Neural progenitor cell (in vitro differentiated cells): ENCODE measurements at regions not wholly inside any gene's neighbourhood (a gene's known extent, or its start where the extent isn't known, plus 50 kb on each side); places are given as distances from the start of the nearest gene placed in this dataset.

Experiments used
- DNase-seq: peaks from one replicate; pipeline ENCODE4 v3.0.0-alpha.2; 2016; ENCODE audit warnings: low spot score
- H2AFZ ChIP-seq: fragments of 200-600 bp; sonication (generic); replicated peaks from 2 replicates; pipeline ENCODE4 v1.6.1; 2016; ENCODE audit warnings: antibody characterized with exemption
- H3F3A ChIP-seq: fragments of 200-600 bp; sonication (generic); 2 replicates; pipeline ENCODE4 v1.6.1; 2016; ENCODE audit warnings: antibody characterized with exemption, low read depth
- H3K27ac ChIP-seq: fragments of 200-600 bp; sonication (generic); 2 replicates; pipeline ENCODE4 v1.5.1; 2016; ENCODE audit warnings: mild to moderate bottlenecking
- H3K27me3 ChIP-seq: fragments of 200-600 bp; sonication (generic); 2 replicates; pipeline ENCODE4 v1.6.1; 2016; ENCODE audit warnings: mild to moderate bottlenecking, moderate library complexity
- H3K36me3 ChIP-seq: fragments of 200-600 bp; sonication (generic); 2 replicates; pipeline ENCODE4 v1.5.1; 2016
- H3K4me1 ChIP-seq: fragments of 200-600 bp; sonication (generic); 2 replicates; pipeline ENCODE4 v1.6.1; 2016; ENCODE audit warnings: mixed run types
- H3K4me2 ChIP-seq: fragments of 200-600 bp; sonication (generic); 2 replicates; pipeline ENCODE4 v1.6.1; 2016
- H3K4me3 ChIP-seq: fragments of 200-600 bp; sonication (generic); 2 replicates; pipeline ENCODE4 v1.5.1; 2016
- H3K79me2 ChIP-seq: fragments of 200-600 bp; sonication (generic); 2 replicates; pipeline ENCODE4 v1.6.1; 2016; ENCODE audit warnings: low read depth
- H3K9ac ChIP-seq: fragments of 200-600 bp; sonication (generic); 2 replicates; pipeline ENCODE4 v1.6.1; 2016
- H3K9me3 ChIP-seq: fragments of 200-600 bp; sonication (generic); 2 replicates; pipeline ENCODE4 v1.5.1; 2016; ENCODE audit warnings: low read depth
- H4K20me1 ChIP-seq: fragments of 200-600 bp; sonication (generic); 2 replicates; pipeline ENCODE4 v1.6.1; 2016; ENCODE audit warnings: low read depth
- H3K27ac Mint-ChIP-seq: 3 replicates; pipeline ENCODE4 v1.8.0; 2021; ENCODE audit warnings: mixed read lengths
- H3K27me3 Mint-ChIP-seq: 2 replicates; pipeline ENCODE4 v1.8.0; 2022; ENCODE audit warnings: low read depth, mild to moderate bottlenecking, inconsistent platforms, moderate library complexity, mixed read lengths; ENCODE audit not compliant: insufficient read depth
- H3K36me3 Mint-ChIP-seq: 3 replicates; pipeline ENCODE4 v1.8.0; 2021; ENCODE audit warnings: mixed read lengths
- H3K4me1 Mint-ChIP-seq: 3 replicates; pipeline ENCODE4 v1.8.0; 2021; ENCODE audit warnings: mixed read lengths
- H3K4me3 Mint-ChIP-seq: 3 replicates; pipeline ENCODE4 v1.8.0; 2021; ENCODE audit warnings: mild to moderate bottlenecking, moderate library complexity, mixed read lengths
- H3K9me3 Mint-ChIP-seq: 3 replicates; pipeline ENCODE4 v1.8.0; 2020; ENCODE audit warnings: mixed read lengths
- EZH2 ChIP-seq: fragments of 200-600 bp; sonication (generic); IDR thresholded peaks from 2 replicates; pipeline ENCODE4 v1.6.1; 2017; ENCODE audit warnings: antibody characterized with exemption, mild to moderate bottlenecking, moderate library complexity
- EZH2phosphoT487 ChIP-seq: fragments of 200-600 bp; sonication (generic); IDR thresholded peaks from 2 replicates; pipeline ENCODE4 v1.6.1; 2017; ENCODE audit warnings: antibody characterized with exemption
- TF ChIP-seq, protein P1 (sequence below): fragments of 200-600 bp; sonication (generic); IDR thresholded peaks from 2 replicates; pipeline ENCODE4 v1.5.1; 2017; ENCODE audit warnings: antibody characterized with exemption, mild to moderate bottlenecking

DNA sequence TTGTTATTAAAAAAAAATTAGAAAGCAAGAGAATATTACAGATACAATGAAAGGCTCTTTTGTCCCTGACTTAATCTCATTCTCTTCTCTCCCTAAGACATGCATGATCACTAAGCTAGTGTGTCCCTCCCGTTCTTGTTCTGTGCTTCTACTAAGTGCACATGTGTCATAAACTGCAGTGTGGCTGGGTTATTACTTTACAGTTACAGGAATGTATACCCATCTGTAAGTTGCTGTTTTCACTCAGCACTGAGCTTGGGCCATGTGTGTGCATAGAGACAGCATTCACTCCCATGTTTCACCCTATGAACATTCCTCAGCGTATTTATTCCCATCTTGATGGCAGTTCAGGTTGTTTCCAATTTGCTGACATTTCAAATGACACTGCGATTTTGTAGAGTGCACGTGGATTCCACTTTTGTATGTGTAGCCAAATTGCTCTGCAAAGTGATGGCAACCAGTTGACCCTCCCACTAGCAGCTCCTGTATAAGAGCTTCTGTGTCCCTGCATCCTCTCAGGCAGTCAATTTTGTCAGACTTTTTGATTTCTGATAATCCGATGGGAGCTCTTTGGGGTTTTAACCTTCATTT is 145.8 kb upstream of the UBE2E1 start:
- Mint-ChIP-seq H3K9me3 (peaks cover 14% of the 10 kb centered on the region), H3K27ac (no peak overlapping the region), H3K4me3 (no peak overlapping the region), H3K4me1 (peaks cover 16% of the 10 kb centered on the region), H3K27me3 (peaks cover 5% of the 10 kb centered on the region), H3K36me3 (peaks cover 3% of the 10 kb centered on the region)
- H3F3A ChIP-seq: no peaks in the 10 kb centered on the region
- H4K20me1 ChIP-seq: no peaks in the 10 kb centered on the region
- H3K9me3 ChIP-seq: no peaks in the 10 kb centered on the region
- no peaks in the 10 kb centered on the region for H3K27me3 ChIP-seq
- H3K4me3 ChIP-seq: no peak overlapping the region
- H3K4me1 ChIP-seq: no peaks in the 10 kb centered on the region
- H3K9ac ChIP-seq: no peak overlapping the region
- no peak overlapping the region for H2AFZ ChIP-seq
- no peaks in the 10 kb centered on the region for H3K36me3 ChIP-seq
- no peak overlapping the region for H3K4me2 ChIP-seq
- TF ChIP-seq, protein P1, sequence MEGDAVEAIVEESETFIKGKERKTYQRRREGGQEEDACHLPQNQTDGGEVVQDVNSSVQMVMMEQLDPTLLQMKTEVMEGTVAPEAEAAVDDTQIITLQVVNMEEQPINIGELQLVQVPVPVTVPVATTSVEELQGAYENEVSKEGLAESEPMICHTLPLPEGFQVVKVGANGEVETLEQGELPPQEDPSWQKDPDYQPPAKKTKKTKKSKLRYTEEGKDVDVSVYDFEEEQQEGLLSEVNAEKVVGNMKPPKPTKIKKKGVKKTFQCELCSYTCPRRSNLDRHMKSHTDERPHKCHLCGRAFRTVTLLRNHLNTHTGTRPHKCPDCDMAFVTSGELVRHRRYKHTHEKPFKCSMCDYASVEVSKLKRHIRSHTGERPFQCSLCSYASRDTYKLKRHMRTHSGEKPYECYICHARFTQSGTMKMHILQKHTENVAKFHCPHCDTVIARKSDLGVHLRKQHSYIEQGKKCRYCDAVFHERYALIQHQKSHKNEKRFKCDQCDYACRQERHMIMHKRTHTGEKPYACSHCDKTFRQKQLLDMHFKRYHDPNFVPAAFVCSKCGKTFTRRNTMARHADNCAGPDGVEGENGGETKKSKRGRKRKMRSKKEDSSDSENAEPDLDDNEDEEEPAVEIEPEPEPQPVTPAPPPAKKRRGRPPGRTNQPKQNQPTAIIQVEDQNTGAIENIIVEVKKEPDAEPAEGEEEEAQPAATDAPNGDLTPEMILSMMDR: no peak
- TF ChIP-seq EZH2phosphoT487 (no peak), EZH2 (no peak)
- DNase-seq: no peak
- no peak overlapping the region for H3K27ac ChIP-seq
- no peaks in the 10 kb centered on the region for H3K79me2 ChIP-seq

DNA sequence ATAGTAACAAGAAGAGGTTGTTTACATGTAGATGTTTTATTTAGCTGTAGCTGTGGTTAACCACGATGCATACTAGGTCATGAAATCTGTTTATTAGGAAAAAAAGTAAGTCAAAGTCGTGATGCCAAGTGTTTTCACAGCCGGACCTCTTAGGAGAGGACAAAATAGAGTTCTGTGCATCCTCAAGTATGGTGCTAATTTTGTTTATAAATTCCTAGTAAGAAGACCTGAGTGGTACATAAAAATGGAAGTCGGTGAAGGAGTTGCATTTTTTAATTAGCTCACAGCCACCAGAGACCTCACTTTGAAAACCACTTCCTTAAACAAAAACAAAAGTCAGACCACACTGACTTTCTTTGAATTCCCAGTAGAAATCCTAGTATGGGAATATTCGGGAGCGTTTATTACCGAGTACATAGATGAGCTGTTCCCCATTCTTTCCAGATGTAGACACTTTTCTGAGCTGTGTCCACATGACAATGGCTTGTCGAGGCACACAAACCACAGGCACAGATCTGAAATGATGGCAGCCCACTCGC is 143.6 kb upstream of the UBE2E1 start:
- Histone ChIP-seq H3K79me2 (no peaks in the 10 kb centered on the region), H3F3A (no peaks in the 10 kb centered on the region), H3K9ac (no peak overlapping the region), H3K27ac (no peak overlapping the region), H3K36me3 (no peaks in the 10 kb centered on the region), H3K27me3 (no peaks in the 10 kb centered on the region), H3K4me3 (no peak overlapping the region), H3K9me3 (no peaks in the 10 kb centered on the region), H3K4me1 (no peaks in the 10 kb centered on the region), H4K20me1 (no peaks in the 10 kb centered on the region), H3K4me2 (no peak overlapping the region), H2AFZ (no peak overlapping the region)
- Mint-ChIP-seq H3K4me3 (no peak overlapping the region), H3K27ac (no peak overlapping the region), H3K36me3 (no peaks in the 10 kb centered on the region), H3K4me1 (peaks cover 16% of the 10 kb centered on the region), H3K27me3 (peaks cover under 1% of the 10 kb centered on the region), H3K9me3 (peaks cover under 1% of the 10 kb centered on the region)
- TF ChIP-seq, protein P1: no peak
- TF ChIP-seq EZH2 (no peak), EZH2phosphoT487 (no peak)
- no peak for DNase-seq

DNA sequence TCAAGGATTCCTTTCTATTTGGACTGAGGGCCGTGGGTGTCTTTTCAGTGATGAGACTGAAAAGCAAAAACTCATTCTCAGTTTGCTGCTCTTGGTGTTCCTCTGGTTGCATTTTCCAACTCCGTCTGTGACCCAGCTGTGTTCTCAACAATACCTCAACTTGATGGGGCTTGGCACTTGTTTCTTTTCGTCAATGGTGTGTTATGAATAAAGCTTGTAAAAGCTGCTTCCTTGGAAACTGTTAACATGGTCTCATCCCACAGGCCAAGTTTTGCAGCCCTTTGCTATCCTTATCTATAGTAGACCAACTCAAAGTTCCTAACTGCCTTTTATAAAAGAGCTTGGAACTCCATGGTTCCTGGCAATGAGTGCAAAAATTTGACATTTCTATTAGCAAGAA is 142.5 kb upstream of the UBE2E1 start:
- no peak overlapping the region for H3K27ac ChIP-seq
- Mint-ChIP-seq H3K4me1 (peaks cover 16% of the 10 kb centered on the region), H3K27ac (no peak overlapping the region)

More for the DNA sequence above, 142.5 kb upstream of the UBE2E1 start:
- Histone ChIP-seq H2AFZ (no peak overlapping the region), H3K79me2 (no peaks in the 10 kb centered on the region), H3K4me1 (no peaks in the 10 kb centered on the region), H4K20me1 (no peaks in the 10 kb centered on the region), H3K27me3 (no peaks in the 10 kb centered on the region), H3K9ac (no peak overlapping the region), H3K4me2 (no peak overlapping the region), H3K4me3 (no peak overlapping the region), H3K9me3 (no peaks in the 10 kb centered on the region), H3K36me3 (no peaks in the 10 kb centered on the region), H3F3A (no peaks in the 10 kb centered on the region)
- Mint-ChIP-seq H3K27me3 (no peaks in the 10 kb centered on the region), H3K4me3 (no peak overlapping the region), H3K36me3 (no peaks in the 10 kb centered on the region), H3K9me3 (no peaks in the 10 kb centered on the region)
- no peak for DNase-seq
- TF ChIP-seq EZH2phosphoT487 (no peak), EZH2 (no peak)
- TF ChIP-seq, protein P1: no peak
